WTC11 (cell line): ENCODE measurements at regions not wholly inside any gene's neighbourhood (a gene's known extent, or its start where the extent isn't known, plus 50 kb on each side); places are given as distances from the start of the nearest gene placed in this dataset.

ENCODE experiments used
- ATAC-seq: fragments of 200-7000 bp; cut with Tn5 transposase; 2 replicates; pipeline ENCODE4 v1.10.0; 2021; ENCODE audit warnings: mild to moderate bottlenecking, moderate library complexity
- CTCF ChIA-PET: fragments of 300-600 bp; sonication (Branson Sonifier 250); formaldehyde crosslinking; loops from one replicate; lab custom pipeline; 2021; ENCODE audit warnings: antibody characterized with exemption; lab: Charles Lee
- POLR2A ChIA-PET: fragments of 350-600 bp; sonication (Branson Sonifier 250); formaldehyde crosslinking; loops from one replicate; lab custom pipeline; 2021; ENCODE audit warnings: antibody characterized with exemption; lab: Charles Lee
- DNase-seq: peaks from one replicate; pipeline ENCODE4 v3.0.0; 2021; ENCODE audit warnings: low spot score
- H3K27ac Mint-ChIP-seq: 2 replicates; pipeline ENCODE4 v1.8.0; 2021; ENCODE audit warnings: mixed read lengths
- H3K27me3 Mint-ChIP-seq: 2 replicates; pipeline ENCODE4 v1.8.0; 2021; ENCODE audit warnings: low read depth, mild to moderate bottlenecking, moderate library complexity, mixed read lengths
- H3K36me3 Mint-ChIP-seq: 2 replicates; pipeline ENCODE4 v1.8.0; 2021; ENCODE audit warnings: mixed read lengths
- H3K4me1 Mint-ChIP-seq: 2 replicates; pipeline ENCODE4 v1.8.0; 2022; ENCODE audit warnings: mixed read lengths
- H3K4me3 Mint-ChIP-seq: 2 replicates; pipeline ENCODE4 v1.8.0; 2021; ENCODE audit warnings: mild to moderate bottlenecking, moderate library complexity, mixed read lengths
- H3K9me3 Mint-ChIP-seq: 2 replicates; pipeline ENCODE4 v1.8.0; 2021; ENCODE audit warnings: mixed read lengths
- ATF2 ChIP-seq: sonication (generic); formaldehyde crosslinking; IDR thresholded peaks from 2 replicates; pipeline ENCODE4 v1.8.1; 2022; ENCODE audit warnings: low read depth, missing genetic modification reagents, borderline replicate concordance
- ATF3 ChIP-seq: sonication (generic); formaldehyde crosslinking; conservative IDR thresholded peaks from 2 replicates; pipeline ENCODE4 v1.8.1; 2022; ENCODE audit warnings: mild to moderate bottlenecking, missing genetic modification reagents
- CREB1 ChIP-seq: sonication (generic); formaldehyde crosslinking; IDR thresholded peaks from 2 replicates; pipeline ENCODE4 v1.8.0; 2023; ENCODE audit warnings: mild to moderate bottlenecking, missing genetic modification reagents
- ELF4 ChIP-seq: sonication (generic); formaldehyde crosslinking; IDR thresholded peaks from 2 replicates; pipeline ENCODE4 v1.8.1; 2022; ENCODE audit warnings: low read depth, mild to moderate bottlenecking, moderate library complexity, missing genetic modification reagents
- ERG ChIP-seq: fragments of 250-450 bp; sonication (Bioruptor Pico); IDR thresholded peaks from 2 replicates; pipeline ENCODE4 v1.8.0; 2021; ENCODE audit warnings: mild to moderate bottlenecking
- FOXP4 ChIP-seq: sonication (generic); formaldehyde crosslinking; IDR thresholded peaks from 2 replicates; pipeline ENCODE4 v1.8.0; 2022; ENCODE audit warnings: mild to moderate bottlenecking, missing genetic modification reagents
- GABPB1 ChIP-seq: sonication (generic); formaldehyde crosslinking; IDR thresholded peaks from 2 replicates; pipeline ENCODE4 v1.8.1; 2023; ENCODE audit warnings: mild to moderate bottlenecking, missing genetic modification reagents
- HMGXB4 ChIP-seq: sonication (generic); formaldehyde crosslinking; IDR thresholded peaks from 2 replicates; pipeline ENCODE4 v1.8.1; 2023; ENCODE audit warnings: mild to moderate bottlenecking, moderate library complexity, missing genetic modification reagents
- IRF2 ChIP-seq: sonication (generic); formaldehyde crosslinking; IDR thresholded peaks from 2 replicates; pipeline ENCODE4 v1.8.0; 2022; ENCODE audit warnings: low read depth, missing genetic modification reagents, borderline replicate concordance
- JUN ChIP-seq: sonication (generic); formaldehyde crosslinking; IDR thresholded peaks from 2 replicates; pipeline ENCODE4 v1.8.0; 2023; ENCODE audit warnings: mild to moderate bottlenecking, missing genetic modification reagents
- KAT7 ChIP-seq: sonication (generic); formaldehyde crosslinking; IDR thresholded peaks from 2 replicates; pipeline ENCODE4 v1.8.1; 2023; ENCODE audit warnings: missing genetic modification reagents, mild to moderate bottlenecking, borderline replicate concordance
- MAX ChIP-seq: sonication (generic); formaldehyde crosslinking; IDR thresholded peaks from 2 replicates; pipeline ENCODE4 v1.8.0; 2022; ENCODE audit warnings: mild to moderate bottlenecking, missing genetic modification reagents
- MLX ChIP-seq: sonication (generic); formaldehyde crosslinking; IDR thresholded peaks from 2 replicates; pipeline ENCODE4 v1.8.1; 2023; ENCODE audit warnings: mild to moderate bottlenecking, missing genetic modification reagents, moderate library complexity
- MXD4 ChIP-seq: fragments of 250-450 bp; sonication (Bioruptor Pico); IDR thresholded peaks from 2 replicates; pipeline ENCODE4 v1.8.0; 2021; ENCODE audit warnings: mild to moderate bottlenecking, moderate library complexity, borderline replicate concordance
- MYBL2 ChIP-seq: sonication (generic); formaldehyde crosslinking; IDR thresholded peaks from 2 replicates; pipeline ENCODE4 v1.8.1; 2023; ENCODE audit warnings: mild to moderate bottlenecking, moderate library complexity, missing genetic modification reagents
- NFATC4 ChIP-seq: fragments of 250-450 bp; sonication (Bioruptor Pico); IDR thresholded peaks from 2 replicates; pipeline ENCODE4 v1.9.0; 2021; ENCODE audit warnings: mild to moderate bottlenecking
- NFYB ChIP-seq: sonication (generic); formaldehyde crosslinking; conservative IDR thresholded peaks from 2 replicates; pipeline ENCODE4 v1.8.0; 2022; ENCODE audit warnings: low read depth, missing genetic modification reagents
- SMAD4 ChIP-seq: sonication (generic); formaldehyde crosslinking; IDR thresholded peaks from 2 replicates; pipeline ENCODE4 v1.8.0; 2022; ENCODE audit warnings: mild to moderate bottlenecking, missing genetic modification reagents
- SP1 ChIP-seq: sonication (generic); formaldehyde crosslinking; conservative IDR thresholded peaks from 2 replicates; pipeline ENCODE4 v1.8.1; 2022; ENCODE audit warnings: missing genetic modification reagents
- TCF7 ChIP-seq: sonication (generic); formaldehyde crosslinking; IDR thresholded peaks from 2 replicates; pipeline ENCODE4 v1.8.0; 2022; ENCODE audit warnings: mild to moderate bottlenecking, low read depth, missing genetic modification reagents, moderate library complexity
- ZBTB21 ChIP-seq: sonication (generic); formaldehyde crosslinking; IDR thresholded peaks from 2 replicates; pipeline ENCODE4 v1.8.1; 2023; ENCODE audit warnings: mild to moderate bottlenecking, missing genetic modification reagents, borderline replicate concordance
- ZNF232 ChIP-seq: sonication (generic); formaldehyde crosslinking; IDR thresholded peaks from 2 replicates; pipeline ENCODE4 v1.8.0; 2022; ENCODE audit warnings: mild to moderate bottlenecking, missing genetic modification reagents
- ZNF396 ChIP-seq: fragments of 250-450 bp; sonication (Bioruptor Pico); IDR thresholded peaks from 2 replicates; pipeline ENCODE4 v1.8.0; 2021; ENCODE audit warnings: mild to moderate bottlenecking, moderate library complexity, borderline replicate concordance
- ZNF671 ChIP-seq: fragments of 250-450 bp; sonication (Bioruptor Pico); IDR thresholded peaks from 2 replicates; pipeline ENCODE4 v1.8.0; 2021; ENCODE audit warnings: mild to moderate bottlenecking

- Mint-ChIP-seq H3K36me3 (no peaks in the 10 kb centered on the region; the same call in 1 of the 2 replicates), H3K4me3 (no peak overlapping the region), H3K9me3 (peaks cover 20% of the 10 kb centered on the region), H3K27ac (no peak overlapping the region), H3K4me1 (peaks cover 54% of the 10 kb centered on the region), H3K27me3 (no peaks in the 10 kb centered on the region)
- ChIA-PET CTCF (no interaction called here), POLR2A (no interaction called here)
- TF ChIP-seq ZNF396 (no peak), FOXP4 (no peak), ZBTB21 (CRISPR knock-in tag) (no peak), NFYB (CRISPR knock-in tag) (no peak), MAX (CRISPR knock-in tag) (no peak), MYBL2 (no peak), ERG (no peak), ATF2 (CRISPR knock-in tag) (no peak), ATF3 (no peak), ZNF671 (CRISPR knock-in tag) (no peak), ZNF232 (CRISPR knock-in tag) (no peak), CREB1 (CRISPR knock-in tag) (no peak), KAT7 (CRISPR knock-in tag) (no peak), IRF2 (CRISPR knock-in tag) (no peak), MLX (no peak), ELF4 (CRISPR knock-in tag) (no peak), GABPB1 (CRISPR knock-in tag) (no peak), SP1 (CRISPR knock-in tag) (no peak), JUN (CRISPR knock-in tag) (no peak)
- DNase-seq (no peak), ATAC-seq (no peak)
Observed at GRCh38 chr11:15867871-15868270, 488.5 kb downstream of the SOX6 start.

GRCh38 chr11:15870911-15871310, 485.4 kb downstream of the SOX6 start:
- POLR2A ChIA-PET = no interaction called here
- ATAC-seq = no peak
- H3K9me3 Mint-ChIP-seq = peaks cover 23% of the 10 kb centered on the region
- TF ChIP-seq SMAD4 (CRISPR knock-in tag) = no peak
- TF ChIP-seq ZNF396 = no peak
- TF ChIP-seq TCF7 (CRISPR knock-in tag) = no peak
- TF ChIP-seq HMGXB4 (CRISPR knock-in tag) = no peak
- TF ChIP-seq MXD4 (CRISPR knock-in tag) = no peak
- no peak for TF ChIP-seq NFYB (CRISPR knock-in tag)
- TF ChIP-seq ELF4 (CRISPR knock-in tag) = no peak
- no peak for TF ChIP-seq NFATC4
- no peak for TF ChIP-seq MLX

More at GRCh38 chr11:15870911-15871310, 485.4 kb downstream of the SOX6 start:
- peaks cover 35% of the 10 kb centered on the region for H3K4me1 Mint-ChIP-seq
- no peak overlapping the region for H3K27ac Mint-ChIP-seq
- no peak for DNase-seq
- no peaks in the 10 kb centered on the region; the same call in 1 of the 2 replicates for H3K27me3 Mint-ChIP-seq
- CTCF ChIA-PET = interaction anchor here (1.3 to 1.4 kb wide), 2 partner anchors 19 to 70 kb away, joined by 4 read pairs; no protein-coding TSS in a partner anchor
- H3K36me3 Mint-ChIP-seq = no peaks in the 10 kb centered on the region; the same call in 1 of the 2 replicates
- no peak overlapping the region for H3K4me3 Mint-ChIP-seq
